ENCODE measurements at regions not wholly inside any gene's neighbourhood (a gene's known extent, or its start where the extent isn't known, plus 50 kb on each side); places are given as distances from the start of the nearest gene placed in this dataset.
"Not testable (repeated sequence)": the region's sequence is repeated elsewhere in the genome, so short reads cannot be mapped to it uniquely, and the experiment has no call there.

DNA sequence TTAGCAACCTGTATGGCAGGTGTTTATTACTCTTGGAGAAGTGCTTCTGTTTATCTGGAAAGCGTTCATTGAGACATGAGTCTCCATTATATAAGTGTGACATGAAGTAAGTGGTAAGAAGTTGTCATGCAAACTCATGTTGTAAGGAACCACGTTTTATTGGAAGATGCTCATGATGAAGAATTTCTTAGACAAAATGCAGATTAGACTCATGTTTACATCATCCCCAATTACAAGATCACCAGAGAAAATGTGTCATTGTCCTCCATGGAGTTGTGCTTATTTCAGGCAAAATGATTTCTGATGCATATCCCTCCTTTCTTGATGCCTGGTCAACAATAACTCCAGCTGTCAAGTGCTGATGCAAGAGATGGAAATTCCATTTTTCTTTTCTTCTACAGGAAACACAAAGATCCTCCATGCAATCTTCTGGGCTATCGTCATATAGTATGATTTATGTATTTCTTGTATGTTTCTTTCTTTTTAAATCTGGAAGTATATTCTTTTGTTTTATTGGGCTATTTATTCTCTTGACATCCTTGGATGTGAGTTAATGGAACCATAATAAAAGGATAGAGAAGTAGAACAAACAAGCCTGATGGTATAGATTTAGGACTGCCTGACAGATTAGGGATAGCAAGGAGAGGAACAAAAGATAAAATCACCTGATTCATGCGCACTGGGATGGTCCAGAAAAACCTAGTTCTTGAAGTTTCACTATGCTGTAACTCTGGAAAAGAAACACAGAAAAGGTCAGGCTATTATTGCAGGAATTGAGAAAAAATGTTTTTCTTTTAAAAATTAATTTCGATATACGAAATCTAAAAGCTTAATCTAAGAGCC, 50.7 kb upstream of the DIAPH3 start:
- DNase-seq (ENCODE audit: low read depth) = no peak

DNA sequence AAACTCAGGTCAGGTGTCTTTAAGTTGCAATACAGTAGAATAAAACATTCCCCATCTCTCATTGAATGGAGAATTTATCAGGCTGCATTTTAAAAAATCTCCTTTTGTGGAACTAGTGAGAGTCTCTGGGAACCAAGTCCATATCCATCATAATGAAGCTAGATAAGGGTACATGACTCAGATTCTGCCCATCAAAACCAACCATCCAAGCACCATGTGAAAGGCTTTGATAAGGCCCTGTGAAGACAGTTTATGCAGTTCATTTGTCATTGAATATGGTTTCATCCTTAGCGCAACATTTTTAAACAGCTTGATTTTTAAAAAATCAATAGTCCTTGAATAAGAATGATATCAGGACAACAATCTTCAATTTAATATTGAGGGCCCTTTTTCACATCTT, 56.3 kb upstream of the DIAPH3 start:
- DNase-seq (ENCODE audit: low read depth) = no peak

DNA sequence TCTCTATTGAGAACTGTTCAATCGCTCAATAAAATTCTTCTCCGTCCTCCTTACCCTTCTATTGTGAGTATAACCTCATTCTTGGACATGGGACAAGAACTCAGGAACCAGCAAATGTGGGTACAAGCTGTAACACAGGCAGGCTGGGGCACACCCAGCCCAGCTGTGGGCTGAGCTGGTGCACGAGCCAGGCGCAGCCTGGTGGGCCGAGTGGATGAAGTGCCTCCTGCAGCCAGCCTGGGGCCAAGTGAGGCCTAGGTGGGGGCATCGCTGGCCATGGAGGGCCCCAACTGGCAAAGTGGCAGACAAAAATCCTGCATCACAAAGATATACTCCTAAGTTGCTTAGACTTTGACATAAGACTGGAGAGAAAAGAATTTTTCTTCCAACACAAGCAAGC, 57.9 kb upstream of the DIAPH3 start:
- DNase-seq (ENCODE audit: low read depth) = no peak

DNA sequence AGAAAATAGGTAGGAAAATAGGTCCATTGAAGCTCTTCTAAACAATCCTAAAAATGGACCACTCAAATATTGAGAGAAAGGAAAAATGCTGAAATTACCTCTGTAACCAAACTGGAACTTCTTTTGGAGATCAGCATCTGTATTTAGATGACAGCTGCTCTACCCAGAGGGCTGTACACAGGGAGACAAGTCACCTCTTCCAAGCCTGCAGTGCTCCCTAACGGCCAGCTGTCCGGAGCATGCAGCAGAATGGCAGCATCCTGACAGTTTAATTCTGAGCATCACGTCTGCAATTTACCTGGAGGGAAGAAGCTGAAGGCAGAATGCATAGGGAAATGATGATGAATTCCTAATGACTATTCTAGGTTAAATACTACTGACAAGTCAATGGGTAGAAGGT, 62.8 kb upstream of the DIAPH3 start:
- DNase-seq (ENCODE audit: low read depth) = peak; percentile 43

DNA sequence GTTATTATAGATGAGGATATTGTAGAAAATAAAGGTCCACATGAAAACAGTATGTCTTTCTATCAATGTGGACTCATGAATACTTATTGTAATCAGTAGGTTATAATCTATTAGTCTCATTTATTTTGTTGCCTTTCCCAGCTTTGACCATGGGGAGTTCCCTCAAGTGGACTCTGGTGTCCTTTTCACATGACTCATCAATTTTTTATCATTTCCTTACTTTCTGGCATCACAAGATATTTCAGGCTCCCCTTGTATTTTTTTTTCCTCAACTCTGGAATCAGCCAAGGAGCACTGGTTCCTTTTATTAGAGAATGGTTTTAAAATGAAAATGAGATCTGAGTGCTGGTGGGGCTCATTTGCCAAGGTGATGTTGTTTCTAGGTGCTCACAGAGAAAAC, 63.4 kb upstream of the DIAPH3 start:
- DNase-seq (ENCODE audit: low read depth) = peak; percentile 1

DNA sequence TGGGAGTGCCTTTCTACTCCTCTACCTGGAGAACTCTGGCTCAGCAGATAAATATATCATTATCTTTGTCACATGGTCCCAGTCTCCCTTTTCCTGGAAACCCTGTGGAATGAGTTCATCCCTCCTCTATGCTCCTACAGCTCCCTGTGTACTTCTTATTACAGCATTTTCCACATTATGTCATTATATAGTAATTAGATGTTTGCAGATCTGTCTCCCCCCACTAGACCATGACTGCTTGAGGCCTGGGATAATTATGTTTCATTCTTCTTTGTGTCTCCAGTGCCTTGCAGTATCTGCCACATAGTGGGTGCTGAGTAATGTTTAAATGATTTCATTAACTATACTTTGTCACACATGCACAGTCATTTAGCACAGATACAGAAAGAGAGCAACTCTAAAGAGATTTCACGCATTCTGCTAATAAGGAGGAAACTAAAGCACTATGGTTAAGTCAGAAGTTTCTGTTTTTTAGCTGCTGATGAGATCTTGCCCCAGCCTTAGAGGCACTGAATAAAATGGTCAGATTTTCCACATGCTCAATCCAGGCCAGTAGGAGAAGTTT, 66.1 kb upstream of the DIAPH3 start:
- DNase-seq (ENCODE audit: low read depth) = no peak

DNA sequence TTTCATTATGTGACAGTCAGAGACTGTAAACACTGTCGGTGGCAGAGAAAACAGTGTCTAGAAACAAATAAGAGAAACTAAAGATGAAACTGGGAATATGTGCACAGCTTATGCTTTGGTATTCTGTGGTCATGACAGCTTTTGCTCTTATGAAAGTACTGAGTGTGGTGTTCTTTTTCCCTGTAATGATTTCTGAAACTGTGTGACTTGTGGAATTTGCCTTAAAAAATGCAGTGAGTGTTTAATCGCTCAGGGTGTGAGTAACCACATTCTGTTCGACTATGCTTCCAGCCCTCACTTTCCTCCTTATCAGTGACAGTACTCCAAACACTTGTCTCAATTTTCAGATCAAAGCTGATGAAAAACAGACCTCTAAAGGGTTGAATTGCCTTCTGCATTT, 66.9 kb upstream of the DIAPH3 start:
- peak; percentile 56 for DNase-seq (ENCODE audit: low read depth)

DNA sequence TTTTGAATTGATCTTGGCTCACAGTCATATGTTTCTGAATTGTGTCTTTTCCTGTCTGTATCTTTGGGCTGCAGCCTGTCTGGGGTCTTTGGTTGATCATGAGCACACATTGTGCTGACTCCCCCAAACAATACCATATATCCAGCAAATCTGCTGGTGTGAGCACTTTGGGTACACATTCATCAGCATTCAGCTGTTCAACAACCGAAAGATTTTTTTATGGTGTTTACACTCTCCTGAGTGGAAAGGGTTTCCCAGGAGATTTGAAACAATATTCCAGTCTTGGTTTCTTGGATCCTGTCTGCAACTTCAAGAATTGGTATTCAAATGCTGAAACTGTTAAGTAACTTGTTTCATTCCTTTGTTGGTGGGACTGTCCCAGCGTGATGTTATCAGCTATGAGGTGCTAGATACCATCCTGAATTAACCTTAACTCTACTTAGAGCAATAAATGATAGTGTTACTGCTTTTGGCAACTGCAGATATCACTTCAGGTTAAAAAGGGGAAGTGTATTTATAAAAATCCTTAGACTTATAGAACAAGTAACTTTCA, 78.4 kb upstream of the DIAPH3 start:
- no peak for DNase-seq (ENCODE audit: low read depth)

DNA sequence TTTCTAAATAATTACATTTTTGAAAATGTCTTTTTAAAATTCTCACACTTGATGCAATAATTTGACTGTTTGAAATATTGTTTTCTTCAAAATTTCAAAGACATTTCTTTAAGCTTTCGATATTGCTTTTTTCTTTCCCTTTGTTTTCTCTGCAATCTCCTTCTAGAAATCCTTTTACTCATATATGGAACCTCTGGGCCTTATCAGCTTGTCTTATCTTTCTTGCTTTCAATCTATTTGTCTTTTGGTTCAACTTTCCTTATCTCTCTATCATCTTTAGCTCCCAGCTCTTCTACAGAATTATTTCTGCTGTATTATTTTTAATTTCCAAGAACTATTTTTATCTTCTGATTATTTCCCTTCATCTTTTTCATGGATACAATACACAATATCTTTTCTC, 80.7 kb upstream of the DIAPH3 start:
- no peak for DNase-seq (ENCODE audit: low read depth)

DNA sequence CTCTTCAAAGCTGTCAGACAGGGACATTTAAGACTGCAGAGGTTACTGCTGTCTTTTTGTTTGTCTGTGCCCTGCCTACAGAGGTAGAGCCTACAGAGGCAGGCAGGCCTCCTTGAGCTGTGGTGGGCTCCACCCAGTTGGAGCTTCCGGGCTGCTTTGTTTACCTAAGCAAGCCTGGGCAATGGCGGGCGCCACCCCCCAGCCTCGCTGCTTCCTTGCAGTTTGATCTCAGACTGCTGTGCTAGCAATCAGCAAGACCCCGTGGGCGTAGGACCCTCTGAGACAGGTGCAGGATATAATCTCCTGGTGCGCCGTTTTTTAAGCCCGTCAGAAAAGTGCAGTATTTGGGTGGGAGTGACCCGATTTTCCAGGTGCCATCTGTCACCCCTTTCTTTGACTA, 87.7 kb upstream of the DIAPH3 start:
- not testable (repeated sequence) for DNase-seq (ENCODE audit: low read depth)

DNA sequence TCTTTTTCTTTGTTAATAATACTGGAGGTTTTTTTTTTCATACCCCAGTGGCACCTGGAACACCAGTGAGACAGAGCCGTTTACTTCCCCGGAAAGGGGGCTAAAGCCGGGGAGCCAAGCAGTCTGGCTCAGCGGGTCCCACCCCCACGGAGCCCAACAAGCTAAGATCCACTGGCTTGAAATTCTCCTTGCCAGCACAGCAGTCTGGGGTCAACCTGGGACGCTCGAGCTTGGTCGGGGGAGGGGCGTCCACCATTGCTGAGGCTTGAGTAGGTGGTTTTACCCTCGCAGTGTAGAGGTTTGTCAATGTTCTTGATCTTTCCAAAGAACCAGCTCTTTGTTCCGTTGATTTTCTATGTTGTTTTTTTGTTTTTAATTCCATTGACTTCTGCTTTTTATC, 94.6 kb upstream of the DIAPH3 start:
- DNase-seq (ENCODE audit: low read depth) = no peak

DNA sequence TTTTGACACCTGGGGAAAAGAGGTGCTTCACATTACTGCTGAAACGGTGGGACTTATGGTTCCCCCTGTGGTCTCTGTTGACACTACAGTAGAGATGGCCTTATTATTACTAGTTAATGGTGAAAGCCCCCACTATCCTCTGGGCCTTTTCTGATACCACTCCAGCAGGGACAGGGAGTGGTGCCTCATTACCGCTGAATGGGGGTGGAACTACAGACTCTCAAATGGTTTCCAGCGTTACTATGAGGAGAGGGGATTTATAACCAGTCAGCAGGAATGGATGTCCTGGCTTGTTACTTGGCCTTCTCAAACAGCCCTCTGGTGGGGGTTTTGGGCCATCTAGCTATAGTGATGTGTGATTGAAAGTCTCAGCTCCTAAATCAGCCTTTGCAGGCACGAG, 96.7 kb upstream of the DIAPH3 start:
- no peak for DNase-seq (ENCODE audit: low read depth)

DNA sequence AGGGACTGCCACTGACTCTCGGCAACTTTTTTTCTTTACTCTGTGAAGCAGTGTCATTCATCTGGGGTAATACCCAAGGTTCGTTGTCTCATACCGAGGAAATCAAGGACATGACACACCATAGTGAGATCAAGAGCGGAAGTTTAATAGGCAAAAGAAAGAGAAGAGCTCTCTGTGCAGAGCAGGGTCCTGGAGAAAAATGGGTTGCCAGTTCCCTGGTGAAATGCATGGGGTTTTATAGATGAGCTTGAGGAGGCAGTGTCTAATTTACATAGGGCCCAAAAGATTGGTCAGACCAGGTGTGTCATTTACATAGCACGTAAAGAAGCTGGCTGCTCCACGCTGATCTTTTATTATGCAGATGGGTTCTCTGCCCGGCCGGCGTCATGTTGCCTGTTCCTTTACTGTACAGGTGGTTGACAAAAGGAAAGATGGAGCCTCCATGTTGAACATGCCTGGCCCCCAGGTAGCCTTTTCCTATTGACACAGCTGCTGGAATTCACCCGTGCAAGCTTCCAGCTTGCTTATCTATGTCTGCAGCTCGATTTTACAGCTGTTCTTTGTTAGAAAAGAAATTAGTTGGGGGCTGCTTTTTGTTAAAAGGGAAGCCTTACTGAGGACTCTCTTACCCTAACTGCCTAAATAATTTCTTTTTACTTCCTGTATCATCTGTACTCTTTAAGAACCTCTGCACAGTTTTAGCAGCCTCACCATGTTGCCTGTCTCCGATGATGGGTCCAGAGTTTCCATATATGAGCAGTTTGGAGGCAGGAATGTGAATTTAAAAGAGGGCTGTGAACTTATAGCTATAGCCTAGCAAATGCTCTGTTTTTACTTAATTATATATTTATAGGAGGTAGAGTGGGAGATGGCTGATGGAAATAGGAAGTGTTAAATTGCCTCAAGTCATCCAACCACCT, 98.0 kb upstream of the DIAPH3 start:
- no peak for DNase-seq (ENCODE audit: low read depth)

DNA sequence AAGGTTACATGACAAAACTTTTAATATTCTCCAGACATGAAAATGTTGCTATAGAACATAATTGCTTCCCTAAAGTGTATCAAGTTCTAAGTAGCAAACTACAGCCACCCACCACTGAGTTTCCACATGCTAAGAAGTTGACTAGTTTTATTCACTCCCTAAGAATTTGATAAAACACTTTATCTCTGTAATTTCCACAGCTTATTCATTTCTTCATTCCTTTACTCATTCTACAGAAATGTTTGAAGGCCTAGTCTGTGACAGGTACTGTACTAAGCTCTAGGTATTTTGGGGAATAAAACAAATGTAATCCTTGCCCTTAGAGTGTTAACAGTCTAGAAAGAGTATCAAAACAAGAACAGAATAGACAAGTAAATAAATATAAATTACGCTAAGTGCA, 101.8 kb upstream of the DIAPH3 start:
- peak; percentile 9 for DNase-seq (ENCODE audit: low read depth)

DNA sequence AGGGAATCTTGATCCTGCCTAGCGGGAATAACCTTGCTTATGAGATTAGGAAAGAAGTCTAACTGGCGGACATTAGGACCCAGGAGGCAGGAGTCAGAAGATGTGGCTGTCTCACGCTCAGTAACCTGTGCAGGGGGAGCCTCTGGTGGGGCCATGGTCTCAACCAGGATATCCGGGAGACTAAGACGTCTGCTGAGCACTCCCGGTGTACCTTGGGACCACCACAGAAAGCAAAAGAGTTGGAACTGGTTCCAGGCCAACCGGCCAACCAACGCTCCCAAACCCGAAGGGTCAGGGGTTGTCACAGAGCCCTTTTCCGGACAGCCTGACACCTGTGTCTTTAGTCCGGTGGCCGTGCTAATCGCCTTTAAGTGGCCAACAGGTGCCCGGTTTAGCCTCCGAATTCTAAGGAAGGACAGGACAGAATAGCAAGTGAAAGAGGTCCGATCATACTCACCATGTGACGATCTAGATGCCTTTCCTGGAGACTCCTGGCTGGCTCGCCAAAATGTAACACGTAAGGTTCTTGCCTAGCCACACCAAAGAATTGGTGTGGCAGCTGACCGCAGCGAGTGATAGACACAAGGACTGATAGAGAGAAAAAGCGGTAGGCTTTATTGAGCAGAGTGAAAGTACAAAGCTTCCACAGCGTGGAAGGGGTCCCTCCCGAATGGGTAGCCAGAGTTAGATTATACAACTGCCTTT, 103.9 kb upstream of the DIAPH3 start:
- peak; percentile 4 for DNase-seq (ENCODE audit: low read depth)

DNA sequence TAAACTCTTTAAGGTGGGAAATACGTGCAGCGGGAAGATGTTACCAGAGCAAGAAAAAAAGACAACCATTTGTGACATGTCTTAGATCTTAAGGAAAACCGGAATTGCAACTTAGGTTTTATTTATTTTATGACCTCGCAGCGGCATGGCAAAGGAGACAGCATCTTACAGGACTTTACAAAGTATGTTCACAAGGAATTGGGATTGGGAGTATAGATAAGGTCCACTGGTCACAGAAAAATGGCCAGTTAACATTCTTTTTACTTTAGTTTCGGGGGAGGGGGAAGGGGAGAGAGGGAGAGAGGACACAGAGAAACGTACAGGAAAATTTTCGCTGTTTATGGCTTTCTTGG, 104.5 kb upstream of the DIAPH3 start:
- no peak for DNase-seq (ENCODE audit: low read depth)

DNA sequence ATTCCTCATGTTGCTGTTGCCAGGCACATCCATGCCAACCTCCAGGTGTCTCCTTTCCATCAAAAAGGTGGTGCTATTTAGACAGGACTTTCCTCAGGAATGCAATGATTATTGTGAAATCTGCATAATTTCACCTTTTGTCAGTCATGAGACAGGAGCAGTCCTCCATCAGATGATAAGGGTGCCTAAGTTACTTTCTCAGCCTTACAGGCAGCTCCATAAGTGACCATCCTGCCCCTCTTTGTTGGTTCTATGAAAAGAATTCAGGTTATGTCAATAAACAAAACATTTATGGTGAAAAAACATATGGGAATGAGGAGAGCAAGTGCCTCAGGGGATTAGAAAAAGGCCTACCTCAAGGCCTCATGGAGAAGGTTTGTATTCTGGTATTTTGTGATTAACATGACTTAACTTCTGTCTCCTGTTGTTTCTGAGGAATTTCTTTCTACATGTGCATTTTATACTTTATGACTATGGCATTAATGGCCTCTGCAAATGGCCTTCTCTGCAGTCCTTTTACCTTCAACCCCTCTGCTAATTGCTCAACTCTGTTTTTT, 110.3 kb upstream of the DIAPH3 start:
- DNase-seq (ENCODE audit: low read depth) = no peak

DNA sequence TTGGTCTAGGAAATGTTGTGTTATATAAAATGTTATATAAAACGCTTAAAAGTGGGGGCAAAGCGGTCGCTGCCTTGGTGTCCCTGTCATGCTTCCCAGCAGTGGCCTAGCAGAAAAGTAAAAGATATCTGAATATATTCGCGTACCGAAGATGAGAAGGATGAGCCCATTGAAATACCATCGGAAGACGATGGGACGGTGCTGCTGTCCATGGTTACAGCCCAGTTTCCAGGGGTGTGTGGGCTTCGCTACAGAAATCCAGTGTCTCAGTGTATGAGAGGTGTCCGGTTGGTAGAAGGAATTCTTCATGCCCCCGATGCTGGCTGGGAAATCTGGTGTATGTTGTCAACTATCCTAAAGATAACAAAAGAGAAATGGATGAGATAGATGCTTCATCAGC, 110.9 kb upstream of the DIAPH3 start:
- DNase-seq (ENCODE audit: low read depth) = no peak

DNA sequence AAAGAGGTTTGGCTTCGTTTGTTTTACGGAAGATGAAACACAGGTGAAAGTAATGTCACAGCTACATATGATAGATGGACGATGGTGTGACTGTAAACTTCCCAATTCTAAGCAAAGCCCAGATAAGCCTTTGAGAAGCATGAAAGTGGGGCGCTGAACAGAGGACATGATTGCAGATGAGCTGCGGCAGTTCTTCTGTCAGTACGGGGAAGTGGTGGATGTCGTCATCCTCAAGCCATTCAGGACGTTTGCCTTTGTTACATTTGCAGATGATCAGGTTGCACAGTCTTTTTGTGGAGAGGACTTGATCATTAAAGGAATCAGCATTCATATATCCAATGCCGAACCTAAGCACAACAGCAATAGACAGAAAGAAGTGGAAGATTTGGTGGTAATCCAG, 111.5 kb upstream of the DIAPH3 start:
- DNase-seq (ENCODE audit: low read depth) = no peak

DNA sequence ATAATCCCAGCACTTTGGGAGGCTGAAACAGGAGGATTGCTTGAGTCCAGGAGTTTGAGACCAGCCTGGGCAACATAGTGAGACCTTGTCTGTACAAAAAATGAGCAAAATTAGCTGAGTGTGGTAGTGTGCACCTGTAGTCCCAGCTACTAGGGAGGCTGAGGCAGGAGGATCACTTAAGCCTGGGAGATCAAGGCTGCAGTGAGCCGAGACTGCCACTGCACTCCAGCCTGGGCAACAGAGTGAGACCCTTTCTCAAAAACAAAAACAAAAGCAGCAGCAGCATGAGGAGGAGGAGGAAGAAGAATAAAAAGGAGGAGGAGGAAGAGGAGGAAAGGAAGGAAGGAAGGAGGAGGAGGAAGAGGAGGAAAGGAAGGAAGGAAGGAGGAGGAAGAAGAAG, 116.5 kb upstream of the TDRD3 start:
- DNase-seq (ENCODE audit: low read depth) = not testable (repeated sequence)

DNA sequence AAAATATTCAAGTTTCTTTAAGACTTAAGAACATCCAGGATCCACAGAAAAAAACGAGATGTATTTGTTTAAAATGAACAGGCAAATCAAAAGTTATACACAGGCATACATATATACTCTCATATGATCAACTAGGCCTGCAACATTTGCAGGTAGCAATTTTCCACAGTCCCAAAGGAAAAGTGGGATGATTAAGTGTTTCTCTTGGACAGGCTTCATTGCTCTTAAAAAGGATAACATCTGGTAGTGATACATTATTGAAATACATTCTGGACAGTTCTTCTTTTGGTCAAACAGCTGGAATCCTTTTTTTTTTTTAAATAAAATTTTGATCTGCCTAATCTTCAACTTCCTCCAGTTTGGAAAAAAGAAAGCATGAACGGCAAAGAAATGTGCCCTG, 114.8 kb upstream of the TDRD3 start:
- no peak for DNase-seq (ENCODE audit: low read depth)

DNA sequence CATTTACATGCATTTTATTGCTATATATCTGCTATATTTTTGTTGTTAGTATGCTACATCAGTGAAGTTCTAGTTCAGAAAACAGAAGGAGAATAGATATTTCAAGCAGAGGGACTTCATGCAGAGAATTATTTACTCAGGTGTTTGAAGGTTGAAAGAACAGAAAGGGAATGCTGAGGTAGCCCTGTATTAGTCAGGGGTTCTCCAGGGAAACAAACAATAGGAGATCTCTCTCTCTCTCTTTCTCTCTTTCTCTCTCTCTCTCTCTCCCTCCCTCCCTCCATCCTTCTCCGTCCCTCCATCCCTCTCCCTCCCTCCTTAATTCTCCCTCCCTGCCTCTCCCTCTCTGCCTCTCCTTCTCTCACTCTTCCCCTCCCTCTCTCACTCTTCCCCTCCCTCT, 114.3 kb upstream of the TDRD3 start:
- no peak for DNase-seq (ENCODE audit: low read depth)

Measured in iris pigment epithelial cell (primary cell).